GM21528 (cell line): ENCODE measurements at regions not wholly inside any gene's neighbourhood (a gene's known extent, or its start where the extent isn't known, plus 50 kb on each side); places are given as distances from the start of the nearest gene placed in this dataset.

ENCODE experiments used
- ATAC-seq: cut with Tn5 transposase; IDR thresholded peaks from one replicate; pipeline ENCODE4 v1.9.1; 2021; ENCODE audit warnings: mild to moderate bottlenecking, moderate library complexity; ENCODE audit not compliant: unreplicated experiment, low FRiP score

- ATAC-seq: no peak
Observed at GRCh38 chr15:39338251-39338650, 242.6 kb upstream of the THBS1 start.

- no peak for ATAC-seq
Observed at GRCh38 chr15:39340903-39341645, 239.8 kb upstream of the THBS1 start.

- no peak for ATAC-seq
Observed at GRCh38 chr15:39344662-39345141, 236.2 kb upstream of the THBS1 start.

- no peak for ATAC-seq
Observed at GRCh38 chr15:39345176-39345575, 235.7 kb upstream of the THBS1 start.

- ATAC-seq: no peak
Observed at GRCh38 chr15:39347453-39347852, 233.4 kb upstream of the THBS1 start.

- no peak for ATAC-seq
Observed at GRCh38 chr15:39350785-39351184, 230.1 kb upstream of the THBS1 start.

- ATAC-seq: no peak
Observed at GRCh38 chr15:39354189-39354588, 226.7 kb upstream of the THBS1 start.

- ATAC-seq: no peak
Observed at GRCh38 chr15:39357480-39358268, 223.2 kb upstream of the THBS1 start.

- no peak for ATAC-seq
Observed at GRCh38 chr15:39358441-39359041, 222.3 kb upstream of the THBS1 start.

GRCh38 chr15:39359771-39360170 lies 221.1 kb upstream of the THBS1 start:
- no peak for ATAC-seq

GRCh38 chr15:39360452-39360851 lies 220.4 kb upstream of the THBS1 start:
- ATAC-seq: no peak

- no peak for ATAC-seq
Observed at GRCh38 chr15:39361497-39361896, 219.4 kb upstream of the THBS1 start.

- ATAC-seq: no peak
Observed at GRCh38 chr15:39362821-39363561, 217.9 kb upstream of the THBS1 start.

- ATAC-seq: no peak
Observed at GRCh38 chr15:39363761-39364586, 216.9 kb upstream of the THBS1 start.

GRCh38 chr15:39364721-39365120 lies 216.2 kb upstream of the THBS1 start:
- ATAC-seq: no peak

- no peak for ATAC-seq
Observed at GRCh38 chr15:39365161-39365560, 215.7 kb upstream of the THBS1 start.

- ATAC-seq: no peak
Observed at GRCh38 chr15:39365873-39366272, 215.0 kb upstream of the THBS1 start.

- no peak for ATAC-seq
Observed at GRCh38 chr15:39367596-39367995, 213.3 kb upstream of the THBS1 start.

GRCh38 chr15:39369768-39370167 lies 211.1 kb upstream of the THBS1 start:
- ATAC-seq: no peak

GRCh38 chr15:39376371-39376909 lies 204.4 kb upstream of the THBS1 start:
- ATAC-seq: no peak
